ENCODE measurements at regions not wholly inside any gene's neighbourhood (a gene's known extent, or its start where the extent isn't known, plus 50 kb on each side); places are given as distances from the start of the nearest gene placed in this dataset.

GRCh38 chr3:96450699-96451098 is 363.7 kb upstream of the EPHA6 start:
- TF ChIP-seq CTCF (IDR thresholded peaks at IDR 0.05) (no peak), POLR2A (IDR thresholded peaks at IDR 0.05) (no peak)

Data from thyroid gland (tissue), 4 donors.